K562 (cell line): ENCODE measurements at regions not wholly inside any gene's neighbourhood (a gene's known extent, or its start where the extent isn't known, plus 50 kb on each side); places are given as distances from the start of the nearest gene placed in this dataset.

Source experiments
- ATAC-seq: fragments of 200-7000 bp; cut with Tn5 transposase; 3 replicates; pipeline ENCODE4 v1.9.1; 2020; ENCODE audit warnings: moderate library complexity
- BruUV-seq: library from RNA; stranded (reverse); fragments of 400-500 nt; replicated peaks from 2 replicates; lab custom pipeline; 2021; lab: Mats Ljungman, UMichigan
- CTCF ChIA-PET: fragments of 300-600 bp; formaldehyde crosslinking; extraction: SDS; loops from one replicate; lab custom pipeline; 2021; ENCODE audit warnings: low intra/inter-chr PET ratio; lab: Yijun Ruan, JAX
- POLR2A ChIA-PET: fragments of 300-600, 350-650 bp; sonication (Branson Sonifier 250); formaldehyde crosslinking; extraction: SDS; loops from one replicate; lab custom pipeline; 2021; ENCODE audit warnings: antibody characterized with exemption, inconsistent platforms; lab: Yijun Ruan, JAX
- DNase-seq, 4 experiments: peaks; one replicate each; pipeline versions ENCODE4 v3.0.0 to v3.0.0-alpha.2; 2011 to 2018; ENCODE audit warnings: low spot score in 3 of 4, mixed read lengths in 3 of 4; ENCODE audit errors: extremely low read depth in 1 of 4
- FAIRE-seq: peaks from 2 replicates; lab custom pipeline; 2011; peaks lifted over from hg19 to GRCh38; lab: Jason Lieb, UNC
- H2AFZ ChIP-seq: 2 replicates; pipeline ENCODE4 v1.6.0; 2011; ENCODE audit warnings: low read depth, low read length, control low read depth, inconsistent platforms
- H3K27ac ChIP-seq: fragments of 200-600 bp; 3 replicates; pipeline ENCODE4 v1.8.0; 2011; ENCODE audit warnings: low read depth, mild to moderate bottlenecking, control low read depth, inconsistent platforms, low read length, moderate library complexity, mixed read lengths; ENCODE audit errors: extremely low read depth
- H3K27me3 ChIP-seq, 2 experiments: fragments of 300-600 bp in 1 of 2; 2 replicates in 1 of 2; 3 replicates in 1 of 2; pipeline versions ENCODE4 v1.6.0 to v1.8.0; 2011; ENCODE audit warnings: inconsistent platforms in 2 of 2, low read length in 2 of 2, mild to moderate bottlenecking in 1 of 2, mixed read lengths in 1 of 2, moderate library complexity in 1 of 2; ENCODE audit not compliant: control insufficient read depth in 2 of 2, insufficient read depth in 2 of 2
- H3K36me3 ChIP-seq: fragments of 300-600 bp; 3 replicates; pipeline ENCODE4 v1.8.0; 2011; ENCODE audit warnings: mild to moderate bottlenecking, low read length, inconsistent platforms; ENCODE audit not compliant: control insufficient read depth, insufficient read depth
- H3K4me1 ChIP-seq, 2 experiments: fragments of 200-600 bp in 1 of 2; replicated peaks in 1 of 2; 2 replicates in 1 of 2; 3 replicates in 1 of 2; pipeline versions ENCODE4 v1.5.1 to v1.8.0; 2011; ENCODE audit warnings: inconsistent platforms in 2 of 2, low read length in 2 of 2, mild to moderate bottlenecking in 1 of 2, mixed read lengths in 1 of 2, moderate library complexity in 1 of 2; ENCODE audit not compliant: control insufficient read depth in 2 of 2, insufficient read depth in 2 of 2
- H3K4me2 ChIP-seq: 2 replicates; pipeline ENCODE4 v1.6.1; 2011; ENCODE audit warnings: low read length, control low read depth, inconsistent platforms, mixed read lengths; ENCODE audit not compliant: insufficient read depth
- H3K4me3 ChIP-seq: fragments of 200-600 bp; sonication (generic), shearing (Covaris generic); 2 replicates; pipeline ENCODE4 v1.5.1; 2016; ENCODE audit warnings: control low read depth, inconsistent platforms
- H3K79me2 ChIP-seq: fragments of 200-600 bp; 3 replicates; pipeline ENCODE4 v1.8.0; 2011; ENCODE audit warnings: low read length, inconsistent platforms; ENCODE audit not compliant: control insufficient read depth, insufficient read depth
- H3K9ac ChIP-seq, 2 experiments: 2 replicates each; pipeline versions ENCODE4 v1.6.0 to v1.6.1; 2011; ENCODE audit warnings: low read depth in 2 of 2, low read length in 2 of 2, control low read depth in 1 of 2, inconsistent platforms in 1 of 2, mild to moderate bottlenecking in 1 of 2, mixed read lengths in 1 of 2; ENCODE audit not compliant: insufficient read depth in 1 of 2
- H3K9me1 ChIP-seq: one replicate; pipeline ENCODE4 v1.6.0; 2011; ENCODE audit warnings: inconsistent platforms, mild to moderate bottlenecking, low read length, moderate library complexity; ENCODE audit not compliant: control insufficient read depth, insufficient read depth
- H3K9me3 ChIP-seq: replicated peaks from 2 replicates; pipeline ENCODE4 v1.5.1; 2011; ENCODE audit warnings: low read depth, low read length, inconsistent platforms; ENCODE audit not compliant: control insufficient read depth, insufficient read depth
- H4K20me1 ChIP-seq: replicated peaks from 2 replicates; pipeline ENCODE4 v1.6.1; 2011; ENCODE audit warnings: low read length, inconsistent platforms, mixed read lengths; ENCODE audit not compliant: control insufficient read depth, insufficient read depth
- BRD9 ChIP-seq: fragments of 450-650 bp; IDR thresholded peaks from 2 replicates; pipeline ENCODE4 v1.6.1; 2018; ENCODE audit warnings: low read depth; ENCODE audit not compliant: partially characterized antibody
- GATAD2B ChIP-seq: fragments of 450-650 bp; IDR thresholded peaks from 2 replicates; pipeline ENCODE4 v1.6.1; 2017; ENCODE audit warnings: mild to moderate bottlenecking, borderline replicate concordance
- HMBOX1 ChIP-seq: sonication (generic); IDR thresholded peaks from 2 replicates; pipeline ENCODE4 v1.6.1; 2016
- LARP7 ChIP-seq: fragments of 450-650 bp; IDR thresholded peaks from 2 replicates; pipeline ENCODE4 v1.6.1; 2016
- MIER1 ChIP-seq: fragments of 450-650 bp; IDR thresholded peaks from 2 replicates; pipeline ENCODE4 v1.6.1; 2016; ENCODE audit warnings: antibody characterized with exemption, mild to moderate bottlenecking, low read depth
- NUFIP1 ChIP-seq: fragments of 450-650 bp; IDR thresholded peaks from 2 replicates; pipeline ENCODE4 v1.6.1; 2018; ENCODE audit not compliant: partially characterized antibody
- PHF8 ChIP-seq: fragments of 200-600 bp; sonication (generic); IDR thresholded peaks from 2 replicates; pipeline ENCODE4 v1.6.1; 2012; ENCODE audit warnings: mixed run types, mild to moderate bottlenecking, inconsistent platforms, low read length, moderate library complexity, borderline replicate concordance
- PRPF4 ChIP-seq: fragments of 200-400 bp; formaldehyde crosslinking; IDR thresholded peaks from one replicate; pipeline ENCODE4 v1.6.1; 2017; ENCODE audit warnings: low read length, low read depth, mild to moderate bottlenecking; ENCODE audit not compliant: insufficient read depth, poor library complexity, severe bottlenecking
- SMAD4 ChIP-seq: fragments of 250-450 bp; sonication (Bioruptor Pico); conservative IDR thresholded peaks from 2 replicates; pipeline ENCODE4 v1.8.0; 2021; ENCODE audit warnings: inconsistent platforms, mild to moderate bottlenecking, moderate library complexity
- SNAPC5 ChIP-seq: fragments of 250-450 bp; sonication (Bioruptor Pico); IDR thresholded peaks from 2 replicates; pipeline ENCODE4 v1.8.0; 2021; ENCODE audit warnings: moderate library complexity, mild to moderate bottlenecking, inconsistent platforms
- ZNF146 ChIP-seq: IDR thresholded peaks from one replicate; pipeline ENCODE4 v1.6.1; 2018; ENCODE audit warnings: missing compliant biosample characterization; ENCODE audit not compliant: unreplicated experiment
- ZNF165 ChIP-seq: fragments of 250-450 bp; sonication (Bioruptor Pico); IDR thresholded peaks from 2 replicates; pipeline ENCODE4 v1.4.0; 2020; ENCODE audit warnings: borderline replicate concordance
- ZNF398 ChIP-seq: fragments of 250-450 bp; sonication (Bioruptor Pico); IDR thresholded peaks from 2 replicates; pipeline ENCODE4 v1.8.0; 2021; ENCODE audit warnings: moderate library complexity, mild to moderate bottlenecking, inconsistent platforms
- ZNF551 ChIP-seq: fragments of 250-450 bp; sonication (Bioruptor Pico); IDR thresholded peaks from 2 replicates; pipeline ENCODE4 v1.5.0; 2021; ENCODE audit warnings: mild to moderate bottlenecking, moderate library complexity
- WGBS: fragments of 100-300 bp; shearing (Covaris generic); methylation state at CpG from one replicate; pipeline ENCODE4 v1.1.6; 2016; ENCODE audit warnings: low coverage, mixed read lengths; ENCODE audit not compliant: insufficient coverage; ENCODE audit errors: missing lambda C conversion rate; 5-methylcytosine and 5-hydroxymethylcytosine counted together
- in situ Hi-C: fragments of 300-500 bp; cut with MboI; formaldehyde crosslinking; loops from 4 replicates; pipeline ENCODE4 v1.15.0; 2018; ENCODE audit warnings: inconsistent platforms, mixed read lengths
- intact Hi-C: fragments of 100-400 bp; cut with micrococcal nuclease; formaldehyde crosslinking; loops from 2 replicates; pipeline ENCODE4 v1.14.2; 2022
- TF ChIP-seq, protein P1 (sequence below): sonication (generic); formaldehyde crosslinking; IDR thresholded peaks from 2 replicates; pipeline ENCODE4 v1.5.0; 2020; ENCODE audit warnings: missing genetic modification reagents

DNA sequence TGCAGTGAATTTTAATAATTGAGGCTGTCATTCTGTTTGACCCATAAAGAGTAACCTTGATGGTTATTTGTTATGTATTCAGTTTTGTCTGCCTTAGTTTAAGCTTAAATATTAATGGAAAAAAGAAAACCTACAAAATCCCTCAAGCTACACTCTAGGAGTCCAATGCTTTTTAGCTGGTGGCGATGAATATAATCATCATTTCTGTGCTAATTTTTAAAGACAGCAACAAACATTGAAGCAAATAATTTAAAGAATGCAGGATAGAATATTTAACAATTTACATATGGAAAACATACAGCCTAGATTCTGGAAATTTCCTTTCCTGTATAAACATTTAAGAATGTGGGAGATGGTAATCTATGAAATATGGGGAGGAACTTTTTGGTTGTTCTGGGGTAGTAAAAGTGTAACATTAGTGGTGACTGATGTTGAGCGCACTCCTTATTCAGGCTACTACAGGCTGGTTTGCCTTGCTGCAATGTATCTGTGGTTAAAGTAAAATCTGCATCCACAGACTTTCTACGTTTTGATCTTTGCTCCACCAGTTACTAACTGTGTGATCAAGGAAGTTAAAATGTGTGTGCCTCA is 287.9 kb upstream of the DEFB112 start:
- H3K36me3 ChIP-seq: no peaks in the 10 kb centered on the region
- CTCF ChIA-PET: no interaction called here
- DNase-seq: no peak

DNA sequence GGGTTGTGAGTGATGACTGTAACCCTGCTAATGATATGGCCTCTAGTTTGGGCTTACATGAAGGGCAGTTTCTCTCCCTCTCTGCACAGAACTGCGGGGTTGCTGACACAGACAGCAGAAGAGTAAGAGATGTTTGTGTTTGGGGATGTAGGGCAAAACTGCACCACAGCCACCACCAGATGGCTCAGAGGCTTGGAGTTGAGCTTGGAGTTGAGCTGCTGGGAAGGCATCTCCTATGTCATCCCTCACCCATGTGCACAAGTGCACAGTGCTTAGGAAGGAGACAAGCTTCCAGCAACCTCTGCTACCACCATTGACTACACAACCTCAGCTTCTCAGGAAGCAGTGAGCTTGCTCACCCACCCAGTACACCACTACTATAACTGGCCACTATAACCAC is 303.9 kb upstream of the DEFB112 start:
- no peak overlapping the region for H3K4me2 ChIP-seq
- BruUV-seq: no TSS peak
- no peaks in the 10 kb centered on the region for H3K79me2 ChIP-seq
- no peak for DNase-seq
- 6% methylated on average over 1 of the region's 1 CpG for WGBS
- CTCF ChIA-PET: no interaction called here
- no peak overlapping the region for H2AFZ ChIP-seq
- no peak overlapping the region for H3K27ac ChIP-seq
- H3K9ac ChIP-seq: no peak overlapping the region
- no peaks in the 10 kb centered on the region for H3K9me1 ChIP-seq
- in situ Hi-C loops: no loop called here
- ATAC-seq: no peak
- 0 out of 2 replicates have a peak, but pooled peaks cover 2% of the 10 kb centered on the region for H3K9me3 ChIP-seq
- no peaks in the 10 kb centered on the region for H4K20me1 ChIP-seq
- H3K36me3 ChIP-seq: no peaks in the 10 kb centered on the region
- no peaks in the 10 kb centered on the region for H3K27me3 ChIP-seq
- POLR2A ChIA-PET: no interaction called here
- no peak for FAIRE-seq
- H3K4me1 ChIP-seq: no peaks in the 10 kb centered on the region
- intact Hi-C loops: no loop called here
- no peak overlapping the region for H3K4me3 ChIP-seq
- TF ChIP-seq LARP7 (no peak), ZNF165 (CRISPR knock-in tag) (no peak), PHF8 (no peak), NUFIP1 (no peak), SNAPC5 (CRISPR knock-in tag) (no peak), BRD9 (no peak), ZNF398 (CRISPR knock-in tag) (no peak), SMAD4 (CRISPR knock-in tag) (no peak), ZNF551 (no peak), MIER1 (no peak), HMBOX1 (no peak)
- TF ChIP-seq, protein P1, sequence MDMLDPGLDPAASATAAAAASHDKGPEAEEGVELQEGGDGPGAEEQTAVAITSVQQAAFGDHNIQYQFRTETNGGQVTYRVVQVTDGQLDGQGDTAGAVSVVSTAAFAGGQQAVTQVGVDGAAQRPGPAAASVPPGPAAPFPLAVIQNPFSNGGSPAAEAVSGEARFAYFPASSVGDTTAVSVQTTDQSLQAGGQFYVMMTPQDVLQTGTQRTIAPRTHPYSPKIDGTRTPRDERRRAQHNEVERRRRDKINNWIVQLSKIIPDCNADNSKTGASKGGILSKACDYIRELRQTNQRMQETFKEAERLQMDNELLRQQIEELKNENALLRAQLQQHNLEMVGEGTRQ (CRISPR knock-in tag): no peak

More for the DNA sequence above, 287.9 kb upstream of the DEFB112 start:
- intact Hi-C loops: no loop called here
- Histone ChIP-seq H3K4me1 (no peaks in the 10 kb centered on the region), H3K27ac (no peak overlapping the region), H3K9ac (no peak overlapping the region)
- TF ChIP-seq GATAD2B (no peak), ZNF146 (CRISPR knock-in tag) (no peak), PRPF4 (no peak)
- TF ChIP-seq, all 486 proteins: peak for 0
- no peaks in the 10 kb centered on the region for H3K27me3 ChIP-seq
- WGBS: 2% methylated on average over 3 of the region's 3 CpGs
- H3K9me1 ChIP-seq: no peaks in the 10 kb centered on the region
- H3K4me2 ChIP-seq: no peak overlapping the region
- no TSS peak for BruUV-seq
- no peaks in the 10 kb centered on the region for H3K79me2 ChIP-seq
- POLR2A ChIA-PET: no interaction called here
- in situ Hi-C loops: no loop called here
- no peak overlapping the region for H3K4me3 ChIP-seq
- H2AFZ ChIP-seq: no peak overlapping the region
- ATAC-seq (no peak), FAIRE-seq (no peak)
- no peaks in the 10 kb centered on the region for H3K9me3 ChIP-seq
- H4K20me1 ChIP-seq: no peaks in the 10 kb centered on the region
